HCT116 (cell line): ENCODE measurements at regions not wholly inside any gene's neighbourhood (a gene's known extent, or its start where the extent isn't known, plus 50 kb on each side); places are given as distances from the start of the nearest gene placed in this dataset.

Experiments used
- ATAC-seq: fragments of 200-7000 bp; cut with Tn5 transposase; 2 replicates; pipeline ENCODE4 v1.9.1; 2020; ENCODE audit warnings: mild to moderate bottlenecking, moderate library complexity
- BruUV-seq: library from RNA; stranded (reverse); fragments of 400-500 nt; replicated peaks from 2 replicates; lab custom pipeline; 2021; lab: Mats Ljungman, UMichigan
- CTCF ChIA-PET: fragments of 300-600 bp; sonication (Branson Sonifier 250); formaldehyde crosslinking; loops from one replicate; lab custom pipeline; 2021; ENCODE audit warnings: antibody characterized with exemption; lab: Charles Lee
- POLR2A ChIA-PET: fragments of 300-600, 350-600 bp; sonication (Branson Sonifier 250); formaldehyde crosslinking; loops from one replicate; lab custom pipeline; 2021; ENCODE audit warnings: antibody characterized with exemption; lab: Charles Lee
- RAD21 ChIA-PET, 2 experiments: fragments of 300-600 bp; sonication (Branson Sonifier 250); formaldehyde crosslinking; loops; one replicate each; lab custom pipeline; 2023; ENCODE audit warnings: low total read pairs in 2 of 2; ENCODE audit not compliant: uncharacterized antibody in 2 of 2, unreplicated experiment in 2 of 2, low non-redundant PET in 1 of 2; lab: Charles Lee
- DNase-seq: peaks from one replicate; pipeline ENCODE4 v3.0.0-alpha.2; 2010; ENCODE audit warnings: low read depth, low spot score
- H2AFZ ChIP-seq: fragments of 200-600 bp; shearing (Covaris generic), sonication (generic); 2 replicates; pipeline ENCODE4 v1.6.1; 2017; ENCODE audit warnings: low read depth, mixed run types, mixed read lengths, antibody characterized with exemption, low read length; ENCODE audit not compliant: poor library complexity, severe bottlenecking
- H3K27ac ChIP-seq: 2 replicates; pipeline ENCODE4 v1.5.1; 2012; ENCODE audit warnings: low read depth, low read length
- H3K27me3 ChIP-seq: fragments of 200-600 bp; sonication (generic); 2 replicates; pipeline ENCODE4 v1.6.1; 2016; ENCODE audit warnings: mixed run types, low read length, mixed read lengths; ENCODE audit not compliant: insufficient read depth
- H3K36me3 ChIP-seq, 2 experiments: fragments of 200-500 bp in 1 of 2; fragments of 200-600 bp in 1 of 2; sonication (Bioruptor generic) in 1 of 2; sonication (generic) in 1 of 2; 2 replicates each; pipeline versions ENCODE4 v1.5.1 to v1.6.1; 2014 to 2016; ENCODE audit warnings: low read length in 2 of 2, inconsistent platforms in 1 of 2, mixed read lengths in 1 of 2, mixed run types in 1 of 2; ENCODE audit not compliant: insufficient read depth in 2 of 2, control insufficient read depth in 1 of 2
- H3K4me1 ChIP-seq, 2 experiments: fragments of 200-600 bp in 1 of 2; sonication (generic) in 1 of 2; 2 replicates each; pipeline versions ENCODE4 v1.5.1 to v1.6.1; 2012 to 2017; ENCODE audit warnings: low read length in 2 of 2, inconsistent platforms in 1 of 2, mild to moderate bottlenecking in 1 of 2, mixed read lengths in 1 of 2, mixed run types in 1 of 2, moderate library complexity in 1 of 2; ENCODE audit not compliant: insufficient read depth in 2 of 2, control insufficient read depth in 1 of 2
- H3K4me2 ChIP-seq: fragments of 200-600 bp; sonication (generic); 2 replicates; pipeline ENCODE4 v1.6.1; 2017; ENCODE audit warnings: mixed run types, low read length, mixed read lengths
- H3K4me3 ChIP-seq, 2 experiments: fragments of 200-600 bp in 1 of 2; sonication (generic) in 1 of 2; replicated peaks in 1 of 2; 2 replicates each; pipeline ENCODE4 v1.5.1; 2011 to 2016; ENCODE audit warnings: low read length in 2 of 2, control low read depth in 1 of 2, low read depth in 1 of 2, mild to moderate bottlenecking in 1 of 2, mixed read lengths in 1 of 2, mixed run types in 1 of 2
- H3K79me2 ChIP-seq: fragments of 200-600 bp; sonication (generic); 2 replicates; pipeline ENCODE4 v1.6.1; 2017; ENCODE audit warnings: mild to moderate bottlenecking, mixed run types, low read length, moderate library complexity, mixed read lengths; ENCODE audit not compliant: insufficient read depth
- H3K9ac ChIP-seq: fragments of 200-600 bp; sonication (generic); 2 replicates; pipeline ENCODE4 v1.6.1; 2016; ENCODE audit warnings: low read length, mixed read lengths
- H3K9me2 ChIP-seq: fragments of 200-600 bp; sonication (generic), shearing (Covaris generic); 2 replicates; pipeline ENCODE4 v1.6.1; 2017; ENCODE audit warnings: mixed run types, mild to moderate bottlenecking, moderate library complexity; ENCODE audit not compliant: insufficient read depth
- H3K9me3 ChIP-seq, 2 experiments: fragments of 200-500 bp in 1 of 2; fragments of 200-600 bp in 1 of 2; sonication (Bioruptor generic) in 1 of 2; sonication (generic) in 1 of 2; 2 replicates each; pipeline ENCODE4 v1.6.1; 2014 to 2017; ENCODE audit warnings: low read length in 2 of 2, mixed read lengths in 2 of 2, inconsistent platforms in 1 of 2, low read depth in 1 of 2, mild to moderate bottlenecking in 1 of 2, mixed run types in 1 of 2, moderate library complexity in 1 of 2; ENCODE audit not compliant: control insufficient read depth in 1 of 2, insufficient read depth in 1 of 2
- H4K20me1 ChIP-seq: fragments of 200-600 bp; sonication (generic), shearing (Covaris generic); 2 replicates; pipeline ENCODE4 v1.6.1; 2017; ENCODE audit warnings: mixed run types, mild to moderate bottlenecking, moderate library complexity; ENCODE audit not compliant: insufficient read depth
- CBX3 ChIP-seq: IDR thresholded peaks from 2 replicates; pipeline ENCODE4 v1.6.1; 2012; ENCODE audit warnings: low read depth
- ELF1 ChIP-seq: IDR thresholded peaks from 2 replicates; pipeline ENCODE4 v1.6.1; 2012; ENCODE audit warnings: low read depth, borderline replicate concordance
- FOSL1 ChIP-seq: IDR thresholded peaks from 2 replicates; pipeline ENCODE4 v1.6.1; 2012; ENCODE audit warnings: low read depth
- JUND ChIP-seq: IDR thresholded peaks from 2 replicates; pipeline ENCODE4 v1.6.1; 2012
- POLR2A ChIP-seq: IDR thresholded peaks from 2 replicates; pipeline ENCODE4 v1.7.0; 2011; ENCODE audit warnings: borderline replicate concordance; ENCODE audit not compliant: insufficient read depth, insufficient read length; ENCODE audit errors: extremely low read depth
- RAD21 ChIP-seq: IDR thresholded peaks from 2 replicates; pipeline ENCODE4 v1.6.1; 2012; ENCODE audit warnings: low read depth, mild to moderate bottlenecking
- SP1 ChIP-seq: IDR thresholded peaks from 2 replicates; pipeline ENCODE4 v1.6.1; 2012; ENCODE audit warnings: low read depth
- TCF7L2 ChIP-seq: IDR thresholded peaks from 2 replicates; pipeline ENCODE4 v1.7.0; 2011; ENCODE audit warnings: borderline replicate concordance, inconsistent platforms; ENCODE audit not compliant: insufficient read depth, insufficient read length; ENCODE audit errors: extremely low read depth
- ZNF274 ChIP-seq: fragments of 200-500 bp; sonication (Bioruptor generic); IDR thresholded peaks from 2 replicates; pipeline ENCODE4 v1.6.1; 2014; ENCODE audit warnings: mild to moderate bottlenecking, low read depth, low read length, inconsistent platforms
- intact Hi-C: fragments of 100-400 bp; cut with micrococcal nuclease; formaldehyde crosslinking; loops from 2 replicates; pipeline ENCODE4 v1.10.0; 2022
- TF ChIP-seq, protein P1 (sequence below): IDR thresholded peaks from 2 replicates; pipeline ENCODE4 v1.6.1; 2011; ENCODE audit warnings: mild to moderate bottlenecking, low read length, moderate library complexity; ENCODE audit not compliant: insufficient replicate concordance; ENCODE audit errors: extremely low read depth
- TF ChIP-seq, protein P2 (sequence below), 3 experiments: fragments of 200-600 bp in 1 of 3; sonication (generic) in 1 of 3; IDR thresholded peaks in 2 of 3; conservative IDR thresholded peaks in 1 of 3; 2 replicates each; pipeline ENCODE4 v1.5.1; 2012 to 2017; ENCODE audit warnings: low read depth in 2 of 3, low read length in 2 of 3, antibody characterized with exemption in 1 of 3, borderline replicate concordance in 1 of 3, control low read depth in 1 of 3, mild to moderate bottlenecking in 1 of 3, mixed read lengths in 1 of 3, mixed run types in 1 of 3, moderate library complexity in 1 of 3; ENCODE audit not compliant: insufficient read depth in 1 of 3

DNA sequence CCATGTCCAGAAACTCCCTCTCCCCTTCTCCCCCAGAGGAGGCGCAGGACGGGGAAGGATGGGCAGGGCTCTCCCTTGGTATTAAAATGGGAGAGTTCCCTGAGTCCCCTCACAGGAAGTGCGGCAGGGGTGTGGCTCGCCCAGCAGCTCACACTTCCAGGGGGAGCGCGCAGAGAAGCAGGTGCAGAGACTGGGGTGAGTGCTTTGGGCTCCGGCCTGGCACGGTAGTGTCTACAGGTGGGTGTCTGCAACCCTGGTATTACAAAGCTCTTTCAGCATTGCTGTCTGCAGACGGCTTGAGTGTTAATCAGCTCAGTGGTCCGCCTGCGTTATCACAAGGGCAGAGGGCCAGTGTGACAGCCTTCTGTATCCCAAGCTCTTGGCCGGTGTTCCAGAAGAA, 114.9 kb upstream of the FBXL7 start (continued):
- TF ChIP-seq TCF7L2, result no peak
- no peak for TF ChIP-seq ZNF274
- no peak for TF ChIP-seq POLR2A
- TF ChIP-seq ELF1, result no peak
- TF ChIP-seq SP1, result no peak
- TF ChIP-seq RAD21, result no peak

DNA sequence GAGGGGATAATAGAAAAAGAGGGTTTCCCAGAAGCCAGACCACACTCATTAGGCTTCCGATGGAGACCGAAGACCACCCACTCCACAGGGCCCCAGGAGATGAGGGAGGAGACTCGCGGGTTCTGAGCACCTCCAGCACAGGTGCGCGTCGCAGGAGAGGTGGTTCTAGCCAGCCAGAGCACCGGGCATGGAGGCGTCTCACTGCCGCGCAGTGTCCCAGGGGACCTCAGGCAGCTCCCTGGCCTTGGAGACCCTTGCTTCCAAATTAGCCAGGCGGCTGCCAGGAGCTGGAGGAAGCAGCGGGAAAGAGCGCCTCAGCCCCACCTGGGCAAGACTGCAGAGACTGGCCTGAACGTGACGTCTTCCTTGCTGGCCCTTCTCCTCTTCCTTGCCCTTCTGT, 115.4 kb upstream of the FBXL7 start:
- CTCF ChIA-PET, result no interaction called here
- H3K36me3 ChIP-seq, result no peaks in the 10 kb centered on the region

More for the DNA sequence above, 115.4 kb upstream of the FBXL7 start:
- no TSS peak for BruUV-seq
- no peak overlapping the region for H3K9ac ChIP-seq
- ATAC-seq, result no peak
- H2AFZ ChIP-seq, result no peak overlapping the region
- intact Hi-C loops, result no loop called here
- H3K27ac ChIP-seq, result no peak overlapping the region
- peaks cover 0 to 5% of the 10 kb centered on the region in 2 experiments; a peak in 2 of 4 replicates for H3K9me3 ChIP-seq
- no peak overlapping the region for H3K4me2 ChIP-seq
- TF ChIP-seq CBX3 (no peak), FOSL1 (no peak), TCF7L2 (no peak), JUND (no peak)
- TF ChIP-seq, protein P1, sequence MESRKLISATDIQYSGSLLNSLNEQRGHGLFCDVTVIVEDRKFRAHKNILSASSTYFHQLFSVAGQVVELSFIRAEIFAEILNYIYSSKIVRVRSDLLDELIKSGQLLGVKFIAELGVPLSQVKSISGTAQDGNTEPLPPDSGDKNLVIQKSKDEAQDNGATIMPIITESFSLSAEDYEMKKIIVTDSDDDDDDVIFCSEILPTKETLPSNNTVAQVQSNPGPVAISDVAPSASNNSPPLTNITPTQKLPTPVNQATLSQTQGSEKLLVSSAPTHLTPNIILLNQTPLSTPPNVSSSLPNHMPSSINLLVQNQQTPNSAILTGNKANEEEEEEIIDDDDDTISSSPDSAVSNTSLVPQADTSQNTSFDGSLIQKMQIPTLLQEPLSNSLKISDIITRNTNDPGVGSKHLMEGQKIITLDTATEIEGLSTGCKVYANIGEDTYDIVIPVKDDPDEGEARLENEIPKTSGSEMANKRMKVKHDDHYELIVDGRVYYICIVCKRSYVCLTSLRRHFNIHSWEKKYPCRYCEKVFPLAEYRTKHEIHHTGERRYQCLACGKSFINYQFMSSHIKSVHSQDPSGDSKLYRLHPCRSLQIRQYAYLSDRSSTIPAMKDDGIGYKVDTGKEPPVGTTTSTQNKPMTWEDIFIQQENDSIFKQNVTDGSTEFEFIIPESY, result no peak
- TF ChIP-seq, protein P2, sequence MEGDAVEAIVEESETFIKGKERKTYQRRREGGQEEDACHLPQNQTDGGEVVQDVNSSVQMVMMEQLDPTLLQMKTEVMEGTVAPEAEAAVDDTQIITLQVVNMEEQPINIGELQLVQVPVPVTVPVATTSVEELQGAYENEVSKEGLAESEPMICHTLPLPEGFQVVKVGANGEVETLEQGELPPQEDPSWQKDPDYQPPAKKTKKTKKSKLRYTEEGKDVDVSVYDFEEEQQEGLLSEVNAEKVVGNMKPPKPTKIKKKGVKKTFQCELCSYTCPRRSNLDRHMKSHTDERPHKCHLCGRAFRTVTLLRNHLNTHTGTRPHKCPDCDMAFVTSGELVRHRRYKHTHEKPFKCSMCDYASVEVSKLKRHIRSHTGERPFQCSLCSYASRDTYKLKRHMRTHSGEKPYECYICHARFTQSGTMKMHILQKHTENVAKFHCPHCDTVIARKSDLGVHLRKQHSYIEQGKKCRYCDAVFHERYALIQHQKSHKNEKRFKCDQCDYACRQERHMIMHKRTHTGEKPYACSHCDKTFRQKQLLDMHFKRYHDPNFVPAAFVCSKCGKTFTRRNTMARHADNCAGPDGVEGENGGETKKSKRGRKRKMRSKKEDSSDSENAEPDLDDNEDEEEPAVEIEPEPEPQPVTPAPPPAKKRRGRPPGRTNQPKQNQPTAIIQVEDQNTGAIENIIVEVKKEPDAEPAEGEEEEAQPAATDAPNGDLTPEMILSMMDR (IDR thresholded peaks at IDR 0.05 in 2 of 3, conservative IDR thresholded peaks at IDR 0.05 in 1 of 3; ENCODE audit: borderline replicate concordance in 1 of 3, insufficient read depth in 1 of 3, low read depth in 2 of 3, low read length in 2 of 3), result no peak
- no peaks in the 10 kb centered on the region for H3K4me1 ChIP-seq
- ChIA-PET RAD21 (no interaction called here), POLR2A (no interaction called here)
- H3K9me2 ChIP-seq, result no peaks in the 10 kb centered on the region
- no peak overlapping the region for H3K4me3 ChIP-seq
- DNase-seq, result no peak
- H3K27me3 ChIP-seq, result no peaks in the 10 kb centered on the region
- H4K20me1 ChIP-seq, result no peaks in the 10 kb centered on the region
- H3K79me2 ChIP-seq, result no peaks in the 10 kb centered on the region
